Fibroblast of lung (primary cell): ENCODE measurements at regions not wholly inside any gene's neighbourhood (a gene's known extent, or its start where the extent isn't known, plus 50 kb on each side); places are given as distances from the start of the nearest gene placed in this dataset.

Source experiments
- EZH2 ChIP-seq: IDR thresholded peaks from 2 replicates; pipeline ENCODE4 v1.5.1; 2012; ENCODE audit warnings: low read length, control low read depth, mild to moderate bottlenecking; ENCODE audit errors: missing control alignments
- TF ChIP-seq, protein P1 (sequence below), 2 donors: IDR thresholded peaks in 1 of 2; conservative IDR thresholded peaks in 1 of 2; 1 replicate in 1 of 2; 2 replicates in 1 of 2; pipeline ENCODE4 v1.5.1; 2011 to 2012; ENCODE audit warnings: low read length in 2 of 2, control low read depth in 1 of 2, inconsistent platforms in 1 of 2, low read depth in 1 of 2, mild to moderate bottlenecking in 1 of 2

GRCh38 chr11:111185266-111185665 is 60.3 kb upstream of the POU2AF2 start:
- TF ChIP-seq, protein P1, sequence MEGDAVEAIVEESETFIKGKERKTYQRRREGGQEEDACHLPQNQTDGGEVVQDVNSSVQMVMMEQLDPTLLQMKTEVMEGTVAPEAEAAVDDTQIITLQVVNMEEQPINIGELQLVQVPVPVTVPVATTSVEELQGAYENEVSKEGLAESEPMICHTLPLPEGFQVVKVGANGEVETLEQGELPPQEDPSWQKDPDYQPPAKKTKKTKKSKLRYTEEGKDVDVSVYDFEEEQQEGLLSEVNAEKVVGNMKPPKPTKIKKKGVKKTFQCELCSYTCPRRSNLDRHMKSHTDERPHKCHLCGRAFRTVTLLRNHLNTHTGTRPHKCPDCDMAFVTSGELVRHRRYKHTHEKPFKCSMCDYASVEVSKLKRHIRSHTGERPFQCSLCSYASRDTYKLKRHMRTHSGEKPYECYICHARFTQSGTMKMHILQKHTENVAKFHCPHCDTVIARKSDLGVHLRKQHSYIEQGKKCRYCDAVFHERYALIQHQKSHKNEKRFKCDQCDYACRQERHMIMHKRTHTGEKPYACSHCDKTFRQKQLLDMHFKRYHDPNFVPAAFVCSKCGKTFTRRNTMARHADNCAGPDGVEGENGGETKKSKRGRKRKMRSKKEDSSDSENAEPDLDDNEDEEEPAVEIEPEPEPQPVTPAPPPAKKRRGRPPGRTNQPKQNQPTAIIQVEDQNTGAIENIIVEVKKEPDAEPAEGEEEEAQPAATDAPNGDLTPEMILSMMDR (conservative IDR thresholded peaks at IDR 0.05 in 1 of 2, IDR thresholded peaks at IDR 0.05 in 1 of 2; ENCODE audit: low read depth in 1 of 2, low read length in 2 of 2): no peak
- TF ChIP-seq EZH2: no peak
